MM.1S (cell line): ENCODE measurements at regions not wholly inside any gene's neighbourhood (a gene's known extent, or its start where the extent isn't known, plus 50 kb on each side); places are given as distances from the start of the nearest gene placed in this dataset.

ENCODE experiments used
- CTCF ChIP-seq: fragments of 300-600 bp; sonication (generic); IDR thresholded peaks from 2 replicates; pipeline ENCODE4 v1.5.1; 2016; ENCODE audit warnings: antibody characterized with exemption, low read length, mixed read lengths
- EZH2 ChIP-seq: fragments of 300-600 bp; sonication (generic); optimal IDR thresholded peaks from 2 replicates; pipeline ENCODE3; 2017; ENCODE audit warnings: low read depth, mild to moderate bottlenecking, antibody characterized with exemption, low read length, mixed read lengths

GRCh38 chr6:9463311-9463710 is 951.6 kb downstream of the TFAP2A start:
- no peak for TF ChIP-seq CTCF
- no peak for TF ChIP-seq EZH2
